HepG2 (cell line): ENCODE measurements at regions not wholly inside any gene's neighbourhood (a gene's known extent, or its start where the extent isn't known, plus 50 kb on each side); places are given as distances from the start of the nearest gene placed in this dataset.

Experiments used
- CREB1 ChIP-seq, 2 experiments: fragments of 450-650 bp in 1 of 2; IDR thresholded peaks; 2 replicates each; pipeline ENCODE4 v1.6.1; 2016 to 2017; ENCODE audit warnings: control low read depth in 1 of 2, mild to moderate bottlenecking in 1 of 2, missing compliant biosample characterization in 1 of 2, missing genetic modification characterization in 1 of 2
- PHB2 ChIP-seq: fragments of 450-650 bp; IDR thresholded peaks from 2 replicates; pipeline ENCODE4 v1.6.1; 2018; ENCODE audit not compliant: partially characterized antibody
- TF ChIP-seq, protein P1 (sequence below), 2 experiments: sonication (generic) in 1 of 2; formaldehyde crosslinking in 1 of 2; IDR thresholded peaks; 2 replicates each; pipeline versions ENCODE4 v1.5.1 to v1.6.1; 2011 to 2020; ENCODE audit warnings: borderline replicate concordance in 1 of 2, low read depth in 1 of 2, low read length in 1 of 2, mild to moderate bottlenecking in 1 of 2, missing genetic modification reagents in 1 of 2, moderate library complexity in 1 of 2

DNA sequence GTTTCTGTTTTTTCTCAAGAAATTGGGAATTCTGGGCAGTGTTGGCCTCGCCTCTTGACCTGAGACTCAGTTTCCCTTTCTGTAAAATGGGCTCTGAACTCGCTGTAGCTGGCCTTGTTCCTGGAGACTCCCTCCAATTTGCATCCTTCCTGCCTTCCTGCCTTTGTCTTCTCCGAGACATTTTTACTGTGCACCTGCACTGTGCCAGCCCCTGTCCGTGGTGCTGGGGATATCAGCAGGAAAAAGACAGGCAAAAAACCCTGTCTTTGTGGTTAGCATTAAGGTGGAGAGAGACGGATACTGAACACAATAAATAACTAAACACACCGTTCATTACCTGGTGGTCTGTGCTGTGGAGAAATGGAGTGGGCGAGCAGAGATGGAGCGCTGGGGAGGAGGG is 129.8 kb downstream of the AACS start:
- TF ChIP-seq CREB1 (IDR thresholded peaks at IDR 0.05) (no peak), CREB1 (CRISPR knock-in tag; IDR thresholded peaks at IDR 0.05) (no peak), PHB2 (no peak)
- TF ChIP-seq, protein P1, sequence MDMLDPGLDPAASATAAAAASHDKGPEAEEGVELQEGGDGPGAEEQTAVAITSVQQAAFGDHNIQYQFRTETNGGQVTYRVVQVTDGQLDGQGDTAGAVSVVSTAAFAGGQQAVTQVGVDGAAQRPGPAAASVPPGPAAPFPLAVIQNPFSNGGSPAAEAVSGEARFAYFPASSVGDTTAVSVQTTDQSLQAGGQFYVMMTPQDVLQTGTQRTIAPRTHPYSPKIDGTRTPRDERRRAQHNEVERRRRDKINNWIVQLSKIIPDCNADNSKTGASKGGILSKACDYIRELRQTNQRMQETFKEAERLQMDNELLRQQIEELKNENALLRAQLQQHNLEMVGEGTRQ (IDR thresholded peaks at IDR 0.05; ENCODE audit: low read depth, low read length) = no peak
- TF ChIP-seq, protein P1 (CRISPR knock-in tag; IDR thresholded peaks at IDR 0.05; ENCODE audit: borderline replicate concordance) = no peak
